K562 (cell line): ENCODE measurements at regions not wholly inside any gene's neighbourhood (a gene's known extent, or its start where the extent isn't known, plus 50 kb on each side); places are given as distances from the start of the nearest gene placed in this dataset.
A peak's percentile ranks its signal among the peaks of the same experiment; 100 is the strongest.

Experiments
- ARID2 ChIP-seq: fragments of 450-650 bp; IDR thresholded peaks from 2 replicates; pipeline ENCODE4 v1.6.1; 2017; ENCODE audit warnings: antibody characterized with exemption, mild to moderate bottlenecking
- ATF4 ChIP-seq: fragments of 450-650 bp; formaldehyde crosslinking; IDR thresholded peaks from 2 replicates; pipeline ENCODE4 v1.4.0; 2022; ENCODE audit warnings: mild to moderate bottlenecking, moderate library complexity
- BRD9 ChIP-seq: fragments of 450-650 bp; IDR thresholded peaks from 2 replicates; pipeline ENCODE4 v1.6.1; 2018; ENCODE audit warnings: low read depth; ENCODE audit not compliant: partially characterized antibody
- CAMTA2 ChIP-seq: fragments of 250-450 bp; sonication (Bioruptor Pico); conservative IDR thresholded peaks from 2 replicates; pipeline ENCODE4 v1.5.1; 2022
- CCNT2 ChIP-seq: IDR thresholded peaks from 2 replicates; pipeline ENCODE4 v1.6.1; 2011; ENCODE audit warnings: borderline replicate concordance, low read depth, mild to moderate bottlenecking, moderate library complexity, mixed read lengths, low read length; ENCODE audit not compliant: insufficient read length; ENCODE audit errors: extremely low read depth
- HDAC1 ChIP-seq, 2 experiments: fragments of 450-650 bp; IDR thresholded peaks; 2 replicates each; pipeline ENCODE4 v1.6.1; 2016 to 2017; ENCODE audit warnings: inconsistent platforms in 1 of 2, mild to moderate bottlenecking in 1 of 2, moderate library complexity in 1 of 2
- ID3 ChIP-seq, 2 experiments: fragments of 250-450 bp in 1 of 2; fragments of 450-650 bp in 1 of 2; sonication (Bioruptor Pico) in 1 of 2; IDR thresholded peaks; 2 replicates each; pipeline versions ENCODE4 v1.6.1 to v1.8.0; 2016 to 2021; ENCODE audit warnings: mild to moderate bottlenecking in 2 of 2, moderate library complexity in 2 of 2, missing compliant biosample characterization in 1 of 2, missing genetic modification characterization in 1 of 2
- KLF13 ChIP-seq: fragments of 450-650 bp; IDR thresholded peaks from 2 replicates; pipeline ENCODE4 v1.6.1; 2016; ENCODE audit warnings: missing genetic modification characterization, low read depth, mild to moderate bottlenecking, missing compliant biosample characterization, moderate library complexity, borderline replicate concordance
- NEUROD1 ChIP-seq: fragments of 150-350 bp; IDR thresholded peaks from 2 replicates; pipeline ENCODE4 v1.6.1; 2014; ENCODE audit warnings: borderline replicate concordance, low read length, low read depth; ENCODE audit not compliant: partially characterized antibody
- PATZ1 ChIP-seq: fragments of 250-450 bp; sonication (Bioruptor Pico); IDR thresholded peaks from 2 replicates; pipeline ENCODE4 v1.5.0; 2020; ENCODE audit warnings: mild to moderate bottlenecking, borderline replicate concordance
- PKNOX1 ChIP-seq: fragments of 450-650 bp; IDR thresholded peaks from 2 replicates; pipeline ENCODE4 v1.6.1; 2016
- RHOXF2B ChIP-seq: fragments of 250-450 bp; sonication (Bioruptor Pico); conservative IDR thresholded peaks from 2 replicates; pipeline ENCODE4 v1.5.1; 2021
- SAFB2 ChIP-seq: fragments of 200-400 bp; formaldehyde crosslinking; IDR thresholded peaks from 2 replicates; pipeline ENCODE4 v1.6.1; 2018; ENCODE audit warnings: borderline replicate concordance, low read length, low read depth, moderate library complexity; ENCODE audit not compliant: severe bottlenecking
- THAP12 ChIP-seq: fragments of 250-450 bp; sonication (Bioruptor Pico); IDR thresholded peaks from 2 replicates; pipeline ENCODE4 v1.9.0; 2021; ENCODE audit warnings: mild to moderate bottlenecking, inconsistent platforms
- THRAP3 ChIP-seq: fragments of 450-650 bp; IDR thresholded peaks from 2 replicates; pipeline ENCODE4 v1.6.1; 2016; ENCODE audit warnings: mild to moderate bottlenecking, inconsistent platforms, borderline replicate concordance
- ZFP91 ChIP-seq: sonication (generic); formaldehyde crosslinking; IDR thresholded peaks from 2 replicates; pipeline ENCODE4 v1.8.0; 2022; ENCODE audit warnings: mild to moderate bottlenecking, missing genetic modification reagents
- ZNF384 ChIP-seq: IDR thresholded peaks from 2 replicates; pipeline ENCODE4 v1.6.1; 2012; ENCODE audit warnings: low read depth, low read length, improper control_type of control experiment

GRCh38 chr1:65505547-65506300 lies 85.3 kb downstream of the LEPR start (continued):
- TF ChIP-seq ID3 (CRISPR knock-in tag; IDR thresholded peaks at IDR 0.05) (no peak), ID3 (tag; IDR thresholded peaks at IDR 0.05) (peak; percentile 36; the same call in 1 of the 2 replicates), NEUROD1 (no peak), SAFB2 (no peak), ZNF384 (peak; percentile 69), ARID2 (no peak), ZFP91 (CRISPR knock-in tag) (no peak), THAP12 (no peak), HDAC1 (IDR thresholded peaks at IDR 0.05) (no peak), PKNOX1 (0 out of 2 replicates have a peak, but pooled peaks have one; percentile 4), RHOXF2B (CRISPR knock-in tag) (no peak), THRAP3 (no peak), KLF13 (tag) (no peak), CAMTA2 (CRISPR knock-in tag) (no peak), PATZ1 (no peak), CCNT2 (no peak), BRD9 (peak; percentile 16), ATF4 (CRISPR knock-in tag) (no peak)
